GM12873 (cell line): ENCODE measurements at regions not wholly inside any gene's neighbourhood (a gene's known extent, or its start where the extent isn't known, plus 50 kb on each side); places are given as distances from the start of the nearest gene placed in this dataset.

Source experiments
- TF ChIP-seq, protein P1 (sequence below): IDR thresholded peaks from 2 replicates; pipeline ENCODE4 v1.5.1; 2012; ENCODE audit warnings: low read depth, mild to moderate bottlenecking, moderate library complexity, low read length, control low read depth; ENCODE audit not compliant: insufficient read depth; ENCODE audit errors: missing control alignments

DNA sequence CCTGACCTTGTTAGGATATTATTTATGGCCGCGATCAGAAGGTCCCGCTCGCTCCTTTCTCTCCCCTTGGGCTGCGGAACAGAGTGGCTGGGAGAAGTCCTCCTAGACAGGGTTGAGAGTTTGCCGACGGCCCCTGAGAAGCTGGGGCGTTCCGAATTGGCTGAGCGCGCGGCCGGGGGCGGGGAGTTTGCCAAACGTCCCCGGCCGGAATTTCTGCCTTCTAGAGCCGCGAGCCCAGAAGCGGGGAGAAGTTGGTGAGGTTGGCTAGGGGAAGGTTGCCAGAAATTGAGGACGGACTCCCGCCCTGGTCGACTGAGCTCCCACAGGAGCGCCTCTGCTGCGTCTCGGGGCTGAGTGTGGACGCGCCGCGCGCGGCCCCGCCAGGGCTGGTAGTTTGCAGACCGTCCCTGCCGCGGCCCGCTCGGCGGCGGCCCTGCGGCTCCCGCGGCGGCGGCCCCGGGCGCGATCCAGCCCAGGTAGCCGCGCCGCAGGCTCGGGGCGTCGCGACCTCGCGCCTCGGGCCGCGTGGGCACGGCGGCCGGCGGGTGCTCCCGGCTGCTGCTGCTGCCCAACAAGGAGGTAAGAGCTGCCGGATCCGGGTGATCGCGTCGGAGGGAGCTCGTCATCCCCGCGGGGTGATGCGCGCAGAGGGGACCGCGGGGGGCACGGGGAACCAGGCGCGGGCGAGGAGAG, 134.0 kb upstream of the MGAT5 start:
- TF ChIP-seq, protein P1, sequence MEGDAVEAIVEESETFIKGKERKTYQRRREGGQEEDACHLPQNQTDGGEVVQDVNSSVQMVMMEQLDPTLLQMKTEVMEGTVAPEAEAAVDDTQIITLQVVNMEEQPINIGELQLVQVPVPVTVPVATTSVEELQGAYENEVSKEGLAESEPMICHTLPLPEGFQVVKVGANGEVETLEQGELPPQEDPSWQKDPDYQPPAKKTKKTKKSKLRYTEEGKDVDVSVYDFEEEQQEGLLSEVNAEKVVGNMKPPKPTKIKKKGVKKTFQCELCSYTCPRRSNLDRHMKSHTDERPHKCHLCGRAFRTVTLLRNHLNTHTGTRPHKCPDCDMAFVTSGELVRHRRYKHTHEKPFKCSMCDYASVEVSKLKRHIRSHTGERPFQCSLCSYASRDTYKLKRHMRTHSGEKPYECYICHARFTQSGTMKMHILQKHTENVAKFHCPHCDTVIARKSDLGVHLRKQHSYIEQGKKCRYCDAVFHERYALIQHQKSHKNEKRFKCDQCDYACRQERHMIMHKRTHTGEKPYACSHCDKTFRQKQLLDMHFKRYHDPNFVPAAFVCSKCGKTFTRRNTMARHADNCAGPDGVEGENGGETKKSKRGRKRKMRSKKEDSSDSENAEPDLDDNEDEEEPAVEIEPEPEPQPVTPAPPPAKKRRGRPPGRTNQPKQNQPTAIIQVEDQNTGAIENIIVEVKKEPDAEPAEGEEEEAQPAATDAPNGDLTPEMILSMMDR: no peak

GRCh38 chr2:134120406-134120732, 133.5 kb upstream of the MGAT5 start:
- TF ChIP-seq, protein P1: no peak

- TF ChIP-seq, protein P1: no peak
These were observed 132.9 kb upstream of the MGAT5 start for GRCh38 chr2:134120733-134121630.

GRCh38 chr2:134122610-134123009, 131.3 kb upstream of the MGAT5 start:
- TF ChIP-seq, protein P1: peak; percentile 44

GRCh38 chr2:134123332-134123731, 130.5 kb upstream of the MGAT5 start:
- TF ChIP-seq, protein P1: no peak

DNA sequence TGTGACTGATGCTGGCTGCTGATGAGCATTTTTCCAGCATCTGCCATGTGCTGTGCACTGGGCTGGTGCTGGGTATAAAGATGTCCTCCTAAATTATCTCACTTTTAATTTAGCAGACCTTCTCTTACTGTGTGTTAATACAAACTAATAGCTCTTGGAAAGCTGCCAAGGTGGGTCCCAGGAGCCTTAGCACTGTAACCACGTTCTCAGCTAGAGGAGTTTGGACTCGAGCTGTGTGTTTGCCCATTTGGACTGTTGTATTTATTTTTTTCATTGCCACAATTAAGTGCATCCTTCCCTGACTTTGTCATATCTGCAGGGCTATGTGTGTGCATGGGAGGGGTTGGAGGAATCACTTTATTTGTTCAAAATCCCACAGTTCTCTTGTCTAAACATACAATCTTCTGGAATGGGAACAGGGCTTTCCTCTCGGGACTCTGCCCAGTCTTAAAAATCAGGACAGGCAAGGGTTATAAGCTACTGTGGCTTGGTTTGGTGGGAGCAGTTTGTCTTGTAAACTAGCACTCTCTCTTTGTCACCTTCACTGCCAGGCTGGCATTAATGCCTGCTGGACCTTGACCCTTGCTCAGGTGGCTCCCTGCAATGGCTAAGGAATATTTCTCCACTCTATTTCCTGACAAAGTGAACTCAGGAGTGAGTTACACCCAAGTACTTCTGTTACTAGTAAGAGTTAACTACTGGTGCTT, 129.7 kb upstream of the MGAT5 start:
- TF ChIP-seq, protein P1: no peak

DNA sequence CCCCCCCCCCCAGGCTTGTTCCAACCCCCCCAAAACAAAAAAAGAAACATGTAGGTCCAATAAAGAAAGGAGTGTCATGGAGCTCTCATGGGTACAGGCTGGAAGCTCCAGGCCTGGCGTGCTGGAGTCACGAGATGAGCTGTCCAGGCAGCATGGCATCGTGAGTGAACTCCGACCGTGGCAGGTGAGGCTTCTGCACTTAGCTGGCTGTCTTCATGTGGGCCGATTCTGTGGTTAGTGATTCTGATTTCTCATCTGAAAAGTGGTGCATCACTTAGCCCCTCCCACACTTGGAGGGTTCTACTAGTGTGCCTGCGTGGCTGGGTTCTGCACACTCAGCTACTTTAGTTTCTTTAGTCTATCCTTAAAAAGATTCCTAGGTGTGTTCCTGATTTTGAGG, 126.4 kb upstream of the MGAT5 start:
- TF ChIP-seq, protein P1: no peak
